Myocyte (in vitro differentiated cells): ENCODE measurements at regions not wholly inside any gene's neighbourhood (a gene's known extent, or its start where the extent isn't known, plus 50 kb on each side); places are given as distances from the start of the nearest gene placed in this dataset.
"Not testable (repeated sequence)": the region's sequence is repeated elsewhere in the genome, so short reads cannot be mapped to it uniquely, and the experiment has no call there.

ENCODE experiments used
- DNase-seq: peaks from one replicate; pipeline ENCODE4 v3.0.0-alpha.2; 2012; ENCODE audit warnings: low read depth

DNA sequence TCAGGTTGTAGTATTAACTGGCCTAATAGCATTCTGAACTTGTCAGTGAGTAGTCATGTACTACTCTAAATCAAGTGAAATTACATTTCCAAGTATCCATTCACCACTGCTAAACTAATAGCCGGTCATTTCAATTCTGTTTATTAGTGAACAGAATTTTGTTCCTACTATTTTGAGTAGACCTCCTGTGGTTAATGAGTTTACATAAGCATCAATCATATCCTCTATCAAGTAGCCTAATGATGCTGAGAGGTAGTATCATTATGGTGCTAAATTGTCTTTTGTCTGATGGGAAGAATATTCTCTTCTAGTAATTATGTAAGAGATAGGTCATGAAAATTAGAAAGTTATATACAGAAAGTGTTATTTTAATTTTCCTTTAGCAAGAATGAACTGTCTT lies 602.8 kb downstream of the KCNT2 start:
- DNase-seq, result no peak

DNA sequence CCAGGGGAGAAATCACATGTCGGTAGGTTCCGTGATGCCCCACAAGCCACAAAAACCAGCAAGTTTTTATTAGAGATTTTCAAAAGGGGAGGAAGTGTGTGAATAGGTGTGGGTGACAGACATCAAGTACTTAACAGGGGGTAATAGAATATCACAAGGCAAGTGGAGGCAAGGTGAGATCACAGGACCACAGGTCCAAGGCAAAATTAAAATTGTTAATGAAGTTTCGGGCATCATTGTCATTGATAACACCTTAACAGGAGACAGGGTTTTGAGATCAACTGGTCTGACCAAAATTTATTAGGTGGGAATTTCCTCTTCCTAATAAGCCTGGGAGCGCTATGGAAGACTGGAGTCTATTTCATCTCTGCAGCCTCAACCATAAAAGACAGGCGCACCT lies 603.9 kb downstream of the KCNT2 start:
- DNase-seq, result not testable (repeated sequence)

DNA sequence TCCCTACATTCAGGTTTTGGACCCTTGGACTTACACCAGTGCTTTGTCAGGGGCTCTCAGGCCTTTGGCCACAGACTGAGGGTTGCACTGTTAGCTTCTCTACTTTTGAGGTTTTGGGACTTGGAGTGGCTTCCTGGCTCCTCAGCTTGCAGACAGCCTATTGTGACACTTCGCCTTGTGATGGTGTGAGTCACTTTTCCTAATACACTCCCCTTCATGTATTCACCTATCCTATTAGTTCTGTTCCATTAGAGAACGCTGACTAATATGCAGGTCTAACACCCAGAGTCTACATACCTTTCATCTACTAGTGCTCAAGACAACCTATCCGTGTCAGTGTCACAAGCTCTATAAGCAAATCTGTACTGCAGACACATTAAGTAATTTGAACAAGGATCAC lies 605.3 kb downstream of the KCNT2 start:
- no peak for DNase-seq

DNA sequence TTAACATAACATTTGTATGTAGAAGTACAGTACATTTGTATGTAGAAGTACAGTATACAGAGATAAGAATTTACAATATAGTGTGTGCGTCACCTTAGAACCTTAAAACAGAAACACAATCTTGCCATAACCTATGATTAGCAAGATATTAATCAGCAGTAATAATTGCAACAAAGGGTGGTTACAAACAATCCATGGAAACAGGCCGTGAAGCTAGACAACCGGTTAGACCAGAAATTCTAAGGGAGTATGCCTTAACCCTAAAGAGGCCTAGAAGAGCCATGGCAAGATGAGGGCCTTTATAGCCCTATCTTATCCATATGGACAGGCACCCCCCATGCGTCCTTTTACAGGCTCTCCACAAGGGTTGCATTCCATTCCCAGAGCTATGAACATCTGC lies 605.9 kb downstream of the KCNT2 start:
- not testable (repeated sequence) for DNase-seq

DNA sequence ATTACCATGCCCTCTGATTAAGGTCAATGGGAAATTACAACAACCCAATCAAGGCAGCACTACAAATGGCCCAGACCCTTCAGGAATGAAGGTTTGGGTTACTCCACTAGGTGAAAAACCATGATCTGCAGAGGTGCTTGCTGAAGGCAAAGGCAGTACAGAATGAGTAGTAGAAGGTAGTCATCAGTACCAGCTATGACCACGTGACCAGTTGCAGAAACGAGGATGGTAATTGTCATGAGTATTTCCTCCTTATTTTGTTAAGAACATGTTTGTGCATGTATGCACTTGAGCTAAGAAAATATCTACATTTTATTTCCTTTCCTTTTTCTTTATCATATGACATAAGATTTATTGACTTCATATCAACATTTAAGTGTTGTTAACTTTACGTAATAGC lies 607.1 kb downstream of the KCNT2 start:
- no peak for DNase-seq

DNA sequence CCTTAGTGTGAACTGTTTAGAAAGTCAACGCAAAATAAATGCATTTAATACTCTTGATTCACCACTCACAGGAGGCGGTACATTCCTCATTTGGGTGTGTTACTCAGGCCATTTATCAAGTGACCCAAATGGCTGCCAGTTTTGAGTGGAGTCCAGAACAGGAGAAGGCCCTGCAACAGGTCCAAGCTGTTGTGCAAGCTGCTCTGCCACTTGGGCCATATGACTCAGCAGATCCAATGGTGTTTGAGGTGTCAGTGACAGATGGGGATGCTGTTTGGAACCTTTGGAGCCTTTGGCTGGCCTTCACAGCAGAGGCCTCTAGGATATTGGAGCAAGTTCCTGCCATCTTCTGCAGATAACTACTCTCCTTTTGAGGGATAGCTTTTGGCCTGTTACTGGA lies 609.2 kb downstream of the KCNT2 start:
- DNase-seq, result no peak

DNA sequence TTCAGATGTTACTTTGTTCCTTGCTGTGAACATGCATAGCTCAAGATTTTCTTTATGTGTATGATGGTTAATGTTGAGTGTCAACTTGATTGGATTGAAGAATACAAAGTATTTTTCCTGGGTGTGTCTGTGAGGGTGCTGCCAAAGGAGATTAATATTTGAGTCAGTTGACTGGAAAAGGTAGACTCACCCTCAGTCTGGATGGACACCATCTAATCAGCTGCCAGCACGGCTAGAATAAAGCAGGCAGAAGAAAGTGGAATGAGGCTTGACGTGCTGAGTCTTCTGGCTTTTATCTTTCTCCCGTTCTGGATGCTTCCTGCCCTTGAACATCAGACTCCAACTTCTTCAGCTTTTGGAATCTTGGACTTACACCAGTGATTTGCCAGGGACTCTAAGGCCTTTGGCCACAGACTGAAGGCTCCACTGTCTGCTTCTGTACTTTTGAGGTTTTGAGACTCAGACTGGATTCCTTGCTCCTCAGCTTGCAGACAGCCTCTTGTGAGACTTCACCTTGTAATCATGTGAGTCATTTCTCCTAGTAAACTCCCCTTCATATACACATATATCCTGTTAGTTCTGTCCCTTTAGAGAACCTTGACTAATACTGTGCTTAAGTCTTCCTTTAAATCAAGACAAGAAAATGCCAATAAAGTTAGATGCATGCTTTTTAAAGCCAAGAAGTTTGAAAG lies 626.6 kb downstream of the KCNT2 start:
- no peak for DNase-seq

DNA sequence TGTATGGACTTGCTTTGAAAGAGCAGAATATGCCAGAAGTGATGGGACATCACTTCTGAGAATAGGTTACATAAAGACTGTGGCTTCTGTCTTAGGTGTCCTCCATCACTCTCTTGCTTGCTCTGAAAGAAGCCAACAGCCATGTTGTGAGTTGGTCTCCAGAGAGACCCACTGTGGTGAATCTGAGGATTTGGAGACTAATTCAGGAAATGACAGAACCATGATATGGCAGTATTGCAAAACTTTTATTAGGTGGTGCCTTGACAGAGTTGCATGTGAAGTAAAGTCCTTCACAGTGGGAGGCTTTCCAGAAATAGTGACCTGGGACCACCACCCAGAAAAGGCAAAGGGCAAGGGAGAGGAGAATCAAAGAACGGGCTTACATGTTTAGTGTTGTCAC lies 628.6 kb downstream of the KCNT2 start:
- DNase-seq, result no peak

DNA sequence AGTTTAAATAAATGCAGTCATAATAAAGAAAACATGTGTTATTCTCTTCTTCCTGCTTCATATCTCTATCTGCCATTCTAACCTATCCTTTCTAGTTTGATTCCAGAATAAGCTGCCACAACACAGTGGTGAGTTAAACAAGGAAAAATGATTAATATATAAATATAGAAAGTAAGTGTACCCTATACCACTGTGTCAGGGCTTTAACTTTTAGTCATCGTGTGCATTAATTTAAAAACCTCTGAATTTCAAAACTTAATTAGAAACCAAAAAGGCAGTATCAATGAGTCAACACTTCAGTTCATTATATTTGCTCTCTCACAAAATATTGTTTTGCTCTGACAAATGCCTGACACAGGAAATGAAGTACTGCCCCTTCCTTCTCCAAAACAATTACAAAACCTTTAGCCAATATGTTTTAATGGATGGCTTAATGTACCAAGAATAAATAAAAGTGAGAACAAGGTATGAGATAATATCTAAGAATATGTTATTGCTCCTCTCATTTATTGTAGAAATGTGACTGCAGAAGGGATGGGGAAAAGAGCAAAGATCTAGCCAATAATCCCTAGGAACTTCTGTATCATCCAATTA lies 634.8 kb downstream of the KCNT2 start:
- no peak for DNase-seq

DNA sequence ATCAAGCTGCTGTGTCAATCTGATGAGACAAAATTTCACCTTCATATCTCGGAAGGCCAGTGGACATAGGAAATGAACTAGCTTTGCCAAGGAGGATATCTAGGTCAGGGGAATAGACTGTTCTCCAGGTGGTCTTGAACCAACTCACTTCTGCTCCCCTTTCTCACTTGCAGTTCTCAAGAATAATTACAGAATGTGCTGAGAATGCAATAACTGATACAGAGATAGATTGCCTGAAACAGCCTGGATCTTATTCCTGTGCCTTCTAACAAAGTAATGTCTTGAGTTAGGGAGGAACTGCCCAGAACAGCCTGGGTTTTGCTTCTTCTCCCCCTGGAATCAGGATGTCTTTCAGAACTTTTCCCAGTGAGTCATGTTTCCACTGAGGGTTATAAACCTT lies 636.7 kb downstream of the KCNT2 start:
- DNase-seq, result no peak

DNA sequence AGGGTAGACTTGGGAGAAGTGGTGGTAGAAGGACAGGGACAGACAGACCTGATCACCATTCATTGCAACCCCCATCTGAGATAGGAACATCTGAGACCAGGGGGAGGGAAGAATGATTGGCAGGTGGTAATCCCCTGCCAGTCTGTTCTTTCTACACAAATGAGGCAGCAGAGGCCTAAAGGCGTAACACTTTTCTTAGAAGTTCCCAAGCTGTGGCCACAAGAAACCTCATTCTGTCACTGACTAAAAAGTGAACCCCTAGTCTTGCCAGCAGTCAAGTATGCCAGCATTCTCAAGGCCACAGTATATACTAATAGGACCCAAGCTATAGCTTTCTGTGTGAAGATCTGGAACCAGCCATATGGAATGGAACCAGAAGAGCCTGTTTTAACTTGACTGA lies 638.0 kb downstream of the KCNT2 start:
- no peak for DNase-seq

DNA sequence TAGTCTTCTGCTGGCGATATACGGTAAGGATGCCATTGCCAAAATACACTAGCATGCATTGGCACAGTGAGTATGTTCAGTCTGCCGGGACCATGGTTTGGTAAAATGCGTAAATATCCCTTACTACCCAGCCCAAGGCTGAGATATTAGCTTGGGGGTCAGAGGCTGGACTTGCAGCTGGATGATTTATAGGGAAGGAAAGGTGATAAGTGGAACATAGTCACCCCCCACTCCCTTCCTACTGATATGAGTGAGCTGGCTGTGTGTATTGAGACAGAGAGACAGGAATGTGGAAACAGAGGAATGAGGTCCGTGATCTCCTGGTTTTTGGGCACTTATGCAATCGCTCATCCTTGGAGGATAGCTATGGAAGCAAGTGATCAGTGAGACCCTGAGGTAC lies 642.8 kb downstream of the KCNT2 start:
- DNase-seq, result no peak

DNA sequence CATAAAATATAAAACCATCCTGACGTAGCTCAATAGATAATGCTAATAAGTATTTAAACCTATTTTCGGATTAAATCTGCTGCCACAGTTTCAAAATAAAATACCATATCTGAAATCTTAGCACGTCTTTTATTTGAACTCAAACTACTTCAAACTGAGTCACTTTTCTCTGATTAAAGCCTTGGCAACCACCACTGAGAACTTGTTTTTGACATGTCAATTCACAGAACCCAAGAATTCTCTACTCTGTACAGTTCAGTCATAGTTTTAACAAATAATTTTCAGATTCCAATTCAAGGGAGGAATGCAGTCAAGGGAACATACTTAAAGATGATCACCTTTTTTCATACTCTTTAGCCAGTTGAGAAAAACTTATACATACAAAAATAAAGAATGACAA lies 643.2 kb downstream of the KCNT2 start:
- DNase-seq, result no peak

DNA sequence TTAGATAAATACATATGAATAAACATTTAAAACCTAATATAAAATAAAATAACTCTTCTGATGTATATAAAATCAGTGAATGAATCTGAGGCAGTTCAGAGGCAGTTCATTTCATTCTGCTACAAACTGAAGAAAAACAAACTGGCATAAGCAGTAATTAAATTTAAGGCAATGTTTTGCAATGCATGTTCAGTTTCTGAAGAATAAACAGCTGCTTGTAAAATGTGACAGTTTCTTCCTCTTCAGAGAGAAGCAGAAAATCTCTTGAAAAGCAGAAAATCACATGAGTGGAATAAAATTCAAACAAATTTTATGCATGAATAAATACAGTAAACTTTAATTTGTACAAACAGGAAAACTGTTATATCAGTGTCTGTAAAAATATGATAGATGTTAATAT lies 643.7 kb downstream of the KCNT2 start:
- no peak for DNase-seq

DNA sequence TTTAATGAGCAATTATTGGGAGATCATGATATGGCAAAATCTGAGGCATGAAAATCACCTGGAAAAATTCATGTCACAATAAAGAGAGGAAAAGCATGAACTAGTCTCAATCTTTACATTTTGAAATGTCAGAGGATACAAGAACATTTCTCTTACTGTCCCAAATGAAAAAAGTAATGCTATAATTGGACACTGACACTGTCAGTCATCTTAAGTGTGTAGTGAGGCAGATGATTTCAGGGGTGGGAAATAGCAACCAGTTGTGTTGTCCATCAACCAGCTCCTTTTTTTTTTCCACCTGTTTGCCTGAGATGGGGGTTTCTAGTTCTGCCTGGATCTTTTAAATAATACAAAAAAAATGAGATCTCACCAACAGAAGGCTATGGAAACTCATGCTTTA lies 646.2 kb downstream of the KCNT2 start:
- DNase-seq, result peak; percentile 62

DNA sequence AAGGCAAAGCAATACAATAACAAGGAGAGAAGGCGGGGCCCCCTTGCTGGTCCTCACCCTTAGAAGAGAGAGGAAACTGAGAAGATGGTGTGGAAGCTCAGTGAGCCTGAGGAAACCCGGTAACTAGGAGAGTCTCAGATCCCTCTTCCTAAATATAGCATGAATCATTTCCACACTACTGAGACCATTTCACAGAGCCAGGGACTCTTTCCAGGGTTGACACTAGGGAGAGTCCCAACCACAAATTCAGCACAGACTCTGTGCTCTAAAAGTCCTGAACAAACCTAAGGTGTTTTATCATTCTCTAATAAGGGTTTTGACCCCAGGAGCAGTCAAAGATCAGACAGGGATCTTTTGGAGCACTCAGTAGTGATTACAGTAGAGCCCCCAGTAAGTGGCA lies 647.7 kb downstream of the KCNT2 start:
- DNase-seq, result no peak

DNA sequence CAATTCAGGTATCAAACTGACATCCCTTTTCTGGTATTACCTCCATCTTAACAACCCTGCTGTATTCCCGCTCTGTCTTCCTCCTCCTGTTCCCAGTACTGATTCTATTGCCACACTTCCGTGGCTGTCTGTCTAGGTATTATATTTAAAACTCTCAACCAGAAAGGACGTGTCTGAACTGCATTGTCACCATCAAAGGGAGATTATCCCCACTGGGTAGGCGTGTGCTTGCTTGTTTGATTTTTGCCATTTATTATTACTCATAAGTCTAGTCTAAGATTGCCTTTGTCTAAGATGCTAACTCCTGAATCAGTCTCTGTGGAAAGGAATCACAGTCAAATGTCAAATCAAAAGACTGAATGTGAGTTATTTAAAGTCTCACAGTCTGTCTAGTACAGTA lies 650.1 kb downstream of the KCNT2 start:
- DNase-seq, result no peak

DNA sequence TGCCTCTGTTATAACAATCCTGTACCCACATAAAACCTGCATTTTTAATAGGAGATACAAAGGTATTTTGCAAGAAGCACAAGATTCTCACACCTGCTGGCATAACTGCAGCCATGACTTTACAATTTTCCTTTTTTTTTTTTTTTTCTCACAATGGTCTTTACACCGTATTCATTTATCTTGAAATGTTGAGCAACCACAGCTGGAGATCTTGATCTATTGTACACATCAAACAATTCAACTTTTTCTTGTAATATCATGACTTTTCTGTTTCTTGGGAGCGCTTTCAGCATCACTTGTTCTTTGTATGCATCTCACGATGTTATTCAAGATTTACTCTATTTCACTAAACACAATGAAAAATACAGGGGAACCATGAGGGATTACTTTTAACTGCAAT lies 651.4 kb downstream of the KCNT2 start:
- DNase-seq, result no peak

DNA sequence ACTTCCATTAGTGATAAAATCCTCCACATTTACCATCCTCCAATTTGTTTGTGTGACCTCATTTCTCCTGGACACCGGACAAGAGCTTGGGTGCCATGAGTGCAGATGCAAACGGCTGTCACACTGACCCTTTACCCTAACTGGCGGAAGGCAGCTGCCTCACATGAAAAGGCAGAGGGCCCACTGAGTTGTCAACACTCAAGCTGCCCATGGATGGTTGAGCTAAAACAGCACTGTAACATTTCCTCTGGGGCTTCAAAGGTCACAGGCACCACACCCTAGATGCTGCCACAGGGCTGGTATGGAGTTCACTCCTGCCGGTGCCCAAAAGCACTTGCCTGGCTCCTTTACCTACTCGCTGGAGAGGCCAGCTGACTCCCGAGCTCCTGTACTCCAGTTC lies 653.4 kb downstream of the KCNT2 start:
- DNase-seq, result no peak

DNA sequence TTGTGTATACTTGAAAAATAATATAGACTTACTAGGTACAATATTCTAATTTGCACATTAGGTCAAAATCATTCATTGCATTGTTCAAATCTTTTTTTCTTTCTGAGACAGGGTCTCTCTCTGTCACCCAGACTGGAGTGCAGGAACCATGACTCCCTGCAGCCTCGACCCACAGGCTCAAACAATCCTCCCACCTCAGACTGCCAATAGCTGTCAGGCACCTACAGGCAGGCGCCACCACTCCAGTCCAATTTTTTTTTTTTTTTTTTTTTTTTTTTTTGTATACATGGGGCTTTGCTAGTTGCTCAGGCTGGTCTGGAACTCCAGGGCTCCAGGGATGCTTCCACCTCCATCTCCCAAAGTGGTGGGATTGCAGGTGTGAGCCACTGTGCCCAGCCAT lies 656.9 kb downstream of the KCNT2 start:
- DNase-seq, result no peak

DNA sequence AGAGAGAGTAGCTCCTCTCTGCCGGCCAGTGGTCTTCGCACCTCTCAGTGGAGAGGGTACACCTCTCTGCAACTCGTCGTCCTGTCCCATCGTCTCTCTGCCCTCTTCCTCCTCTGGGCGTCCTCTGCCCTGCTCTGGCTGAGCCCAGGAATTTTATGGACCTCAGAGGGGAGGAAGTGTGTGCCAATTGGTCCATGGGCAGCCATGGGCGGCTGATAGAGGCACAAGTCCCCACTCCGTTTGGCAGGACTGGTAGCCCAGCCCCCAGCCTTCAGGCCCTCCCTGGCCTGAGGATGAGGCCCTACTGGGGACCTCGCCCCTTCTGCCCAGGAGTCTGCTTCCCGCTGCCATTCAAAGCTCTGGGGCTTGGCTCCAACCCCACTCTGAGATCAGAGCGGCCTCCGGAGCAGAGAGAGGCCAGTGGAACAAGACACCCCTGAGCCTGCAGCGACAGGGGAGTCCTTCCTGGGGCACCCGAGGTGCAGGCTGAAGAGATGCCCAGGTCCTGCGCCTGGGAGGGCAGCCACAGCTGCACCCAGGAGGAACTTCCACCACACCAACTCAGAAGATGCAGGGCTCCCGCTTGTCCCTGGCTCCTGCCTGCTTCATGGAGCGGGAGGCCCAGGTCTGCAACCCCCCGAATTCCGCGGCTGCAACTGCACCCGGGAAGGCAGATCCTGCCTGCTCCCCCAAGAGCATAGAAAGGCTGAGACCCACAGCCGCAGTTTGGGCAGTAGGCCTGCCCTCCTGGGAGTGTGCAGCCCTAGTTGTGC lies 659.9 kb downstream of the KCNT2 start:
- no peak for DNase-seq

DNA sequence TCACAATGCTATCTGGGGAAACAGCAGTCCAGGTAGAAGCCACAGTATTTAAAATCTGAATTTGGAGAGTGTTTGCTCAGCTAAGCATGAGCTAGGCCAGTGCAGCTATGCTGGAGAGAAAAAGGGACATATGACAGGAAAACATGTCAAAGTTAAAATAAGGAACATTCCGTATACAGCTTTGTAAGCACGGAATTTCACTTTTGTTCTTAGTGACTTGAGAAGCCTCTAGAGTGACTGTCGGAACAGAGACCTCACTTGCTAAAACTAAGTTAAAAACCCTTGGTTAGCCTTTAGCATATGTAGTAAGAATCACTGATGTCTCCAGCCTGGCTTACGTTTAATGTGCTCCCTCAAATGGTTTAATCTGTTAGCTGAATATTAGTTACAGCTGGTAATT lies 661.7 kb downstream of the KCNT2 start:
- DNase-seq, result no peak

DNA sequence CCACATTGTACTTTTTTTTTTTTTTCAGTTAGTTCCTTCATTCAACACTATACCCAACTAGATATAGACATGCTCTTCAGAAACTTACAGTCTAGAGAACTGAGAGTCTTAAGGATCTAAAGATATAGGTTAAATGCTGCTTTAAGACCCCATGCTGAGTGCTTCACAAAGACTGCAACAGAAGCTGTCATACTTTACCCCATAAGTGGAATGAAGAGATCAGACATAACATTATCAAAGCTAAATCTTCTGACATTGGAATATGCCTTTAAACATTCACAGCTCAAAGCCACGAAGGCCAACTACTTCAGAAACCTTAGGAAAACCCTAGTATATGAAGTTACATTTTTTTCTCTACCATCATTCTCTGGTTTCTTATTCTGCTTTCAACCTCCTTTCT lies 666.4 kb downstream of the KCNT2 start:
- no peak for DNase-seq
